Medulla oblongata (tissue), 1 donor: ENCODE measurements at regions not wholly inside any gene's neighbourhood (a gene's known extent, or its start where the extent isn't known, plus 50 kb on each side); places are given as distances from the start of the nearest gene placed in this dataset.
"Not testable (repeated sequence)": the region's sequence is repeated elsewhere in the genome, so short reads cannot be mapped to it uniquely, and the experiment has no call there.

Source experiments
- DNase-seq: peaks from one replicate; pipeline ENCODE4 v3.0.0-alpha.2; 2015; ENCODE audit errors: extremely low spot score

DNA sequence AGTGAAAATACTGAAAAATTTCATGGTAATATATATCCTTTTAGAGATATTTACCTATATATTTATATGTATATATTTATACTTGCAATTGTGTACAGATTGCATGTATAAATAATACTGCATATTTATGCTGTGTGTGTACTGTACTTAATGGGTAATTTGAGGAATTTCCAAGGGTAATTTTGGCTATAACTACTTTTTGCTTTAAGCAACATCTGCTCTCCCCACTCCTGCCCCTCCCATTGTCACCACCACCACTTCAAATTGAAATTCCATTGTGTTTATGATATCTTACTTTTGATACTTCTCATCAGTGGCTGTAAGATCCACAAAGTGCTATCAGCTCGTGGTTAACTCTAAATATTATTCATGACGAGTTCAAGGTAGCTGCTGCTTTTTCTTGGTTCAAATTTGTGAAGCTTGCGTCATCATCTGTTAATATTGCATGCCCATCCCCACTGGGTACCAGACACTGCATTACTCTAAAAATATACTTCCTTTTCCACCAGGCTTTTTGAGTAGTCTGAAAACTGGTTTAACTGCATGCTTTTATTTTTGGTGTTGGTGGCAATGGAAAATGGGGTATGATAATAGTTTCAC, 91.7 kb upstream of the MITF start:
- no peak for DNase-seq

DNA sequence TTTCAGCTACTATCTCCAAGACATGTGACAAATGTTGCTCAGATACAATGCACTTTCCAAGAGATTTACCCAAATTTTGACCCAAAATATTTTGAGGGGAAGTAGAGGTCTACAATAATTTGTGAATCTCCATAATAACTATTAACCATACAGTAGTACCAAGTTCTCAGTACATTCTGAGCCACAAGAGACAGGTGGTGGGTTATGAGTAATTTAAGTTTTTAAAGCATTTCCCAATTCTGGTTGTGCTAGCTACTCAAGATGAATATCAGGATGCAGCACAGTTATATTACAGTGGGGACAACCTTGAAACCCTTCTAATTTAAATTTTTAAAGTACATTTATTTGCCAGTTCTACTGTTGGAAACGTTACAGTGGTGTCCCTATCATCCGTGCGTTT, 92.2 kb upstream of the MITF start:
- no peak for DNase-seq

DNA sequence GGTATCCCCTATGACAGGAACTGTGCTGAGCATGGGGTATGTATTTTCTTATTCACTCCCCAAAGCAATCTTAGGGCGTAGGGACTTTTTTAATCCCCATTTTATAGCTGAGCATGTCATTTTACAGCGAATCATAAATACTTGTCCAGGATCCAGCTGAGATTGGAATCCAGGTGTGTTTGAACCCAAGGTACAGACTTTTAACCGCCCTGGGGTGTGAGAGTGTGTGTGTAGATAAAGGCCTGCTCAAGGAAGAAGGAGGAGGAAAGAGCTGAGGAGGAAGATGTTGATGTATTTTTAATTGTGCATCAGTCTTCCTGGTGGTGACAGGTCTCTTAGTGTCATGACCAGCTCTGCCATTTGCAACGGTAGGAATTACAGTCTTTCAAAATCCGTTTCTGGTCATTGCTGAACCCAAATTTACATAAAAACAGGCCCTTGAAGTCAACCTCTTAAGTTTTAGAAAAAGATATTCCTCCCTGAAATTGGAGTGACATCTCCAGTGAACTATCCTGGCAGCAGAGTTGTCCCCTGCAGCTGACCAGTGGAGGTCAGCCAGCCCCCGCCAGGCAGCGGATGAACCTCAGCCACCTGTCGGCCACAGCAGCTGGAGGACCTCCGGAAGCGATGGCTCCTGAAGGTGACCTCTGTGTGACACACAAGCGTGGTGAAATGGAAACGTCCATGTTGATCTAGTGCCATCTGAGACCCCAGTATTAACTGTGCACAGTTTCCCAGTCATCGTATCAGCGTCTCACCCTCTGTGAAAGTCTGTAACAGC, 92.8 kb upstream of the MITF start:
- no peak for DNase-seq

DNA sequence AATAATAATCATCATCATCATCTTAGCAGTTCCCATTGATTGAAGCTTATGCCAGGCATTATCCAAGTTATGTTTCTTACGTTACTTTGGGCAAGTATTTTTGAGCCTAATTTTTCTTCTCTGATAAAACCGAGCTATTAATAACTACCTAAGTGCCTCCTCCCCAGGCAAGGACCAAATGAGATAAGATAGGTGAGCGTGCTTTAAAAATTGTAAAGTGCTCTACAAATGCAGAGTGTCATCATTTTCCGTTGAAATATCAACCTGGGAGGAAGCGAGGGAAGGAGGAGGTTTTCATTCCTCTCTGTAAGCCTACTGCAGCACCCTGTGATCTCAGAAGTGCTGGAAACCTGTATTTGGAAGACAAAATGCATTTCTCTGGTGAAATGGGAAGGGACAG, 96.7 kb upstream of the MITF start:
- DNase-seq: no peak

DNA sequence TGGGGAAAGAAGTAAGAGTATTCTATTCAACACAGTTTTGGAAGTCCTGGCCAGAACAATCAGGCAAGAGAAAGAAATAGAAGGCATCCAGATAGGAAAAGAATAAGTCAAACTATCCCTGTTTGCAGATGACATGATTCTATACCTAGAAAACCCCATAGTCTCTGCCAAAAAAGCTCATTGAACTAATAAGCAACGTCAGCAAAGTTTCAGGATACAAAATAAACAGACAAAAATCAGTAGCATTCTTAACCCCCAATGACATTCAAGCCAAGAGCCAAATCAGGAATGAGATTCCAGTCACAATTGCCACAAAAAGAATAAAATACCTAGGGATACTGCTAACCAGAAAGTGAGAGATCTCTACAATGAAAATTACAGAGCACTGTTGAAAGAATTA, 99.4 kb upstream of the MITF start:
- DNase-seq: no peak

DNA sequence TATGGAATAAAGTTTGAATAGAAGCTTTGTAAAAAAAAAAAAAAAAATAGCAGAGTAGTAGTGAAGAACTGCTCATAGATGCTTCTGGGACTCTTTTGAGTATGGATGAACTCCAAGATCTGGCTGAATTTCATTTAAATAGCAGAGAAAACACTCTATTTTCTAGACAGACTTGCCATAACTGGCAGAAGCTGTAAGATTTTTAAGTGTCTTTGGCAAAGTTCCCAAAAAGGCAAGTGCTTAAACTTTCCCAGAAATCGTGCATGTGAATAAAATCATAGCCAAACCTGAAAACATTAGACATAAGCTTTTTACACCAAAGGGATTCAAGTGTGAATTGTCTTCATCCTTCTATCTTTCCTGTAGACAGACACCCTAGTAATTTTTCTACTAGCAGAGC, 110.3 kb upstream of the MITF start:
- DNase-seq: no peak

DNA sequence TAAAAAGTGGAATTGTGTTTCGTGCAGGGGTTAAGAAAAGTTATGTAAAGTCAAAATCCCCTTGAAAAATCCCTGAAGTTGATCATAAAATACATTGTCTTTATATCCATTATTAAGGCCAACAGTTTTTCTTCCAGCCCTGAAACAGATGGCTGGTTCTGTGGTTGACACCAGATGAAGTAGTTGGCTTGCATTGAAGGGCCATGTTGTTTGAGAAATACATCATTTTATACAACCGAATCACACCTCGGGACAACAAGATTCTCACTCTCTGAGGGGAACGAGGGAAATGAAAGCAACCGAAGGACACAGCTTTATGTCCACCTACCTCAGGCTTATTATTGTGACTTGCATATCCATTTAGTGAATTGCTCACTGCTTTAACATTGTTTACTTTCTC, 126.0 kb upstream of the MITF start:
- DNase-seq: no peak

DNA sequence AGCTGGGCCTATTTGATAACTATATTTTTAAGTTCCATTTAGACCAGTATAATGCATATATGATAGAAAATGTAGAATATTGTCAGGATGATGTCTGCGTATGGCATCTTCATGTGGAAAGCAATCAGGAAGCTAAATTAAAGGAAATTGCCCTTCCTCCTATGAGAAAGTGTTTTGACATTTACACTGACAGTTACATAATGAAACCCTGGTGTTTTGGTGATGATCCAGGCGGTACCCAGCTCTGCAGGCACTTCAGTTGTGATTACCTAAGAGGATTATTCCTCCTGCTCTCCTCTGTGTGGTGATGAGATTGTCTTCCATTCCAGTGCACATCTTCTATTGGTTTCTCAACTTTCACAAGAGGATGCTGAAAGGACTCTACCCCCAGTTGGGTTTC, 126.5 kb upstream of the MITF start:
- DNase-seq: no peak

DNA sequence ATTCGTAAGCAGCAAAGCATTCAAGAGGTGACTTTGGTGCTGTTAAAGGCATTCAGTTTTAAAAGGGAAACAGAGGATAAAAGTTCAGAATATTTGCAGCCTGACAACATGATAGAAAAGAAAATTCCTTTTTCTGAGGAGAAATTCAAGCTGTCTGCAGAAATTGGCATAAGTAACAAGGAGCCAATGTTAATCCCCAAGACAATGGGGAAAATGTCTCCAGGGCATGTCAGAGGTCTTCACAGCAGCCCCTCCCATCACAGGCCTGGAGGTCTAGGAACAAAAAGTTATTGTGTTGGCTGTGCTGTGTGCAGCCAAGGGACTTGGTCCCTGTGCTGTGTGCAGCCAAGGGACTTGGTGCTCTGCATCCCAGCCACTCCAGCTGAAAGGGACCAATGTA, 129.7 kb upstream of the MITF start:
- DNase-seq: not testable (repeated sequence)

DNA sequence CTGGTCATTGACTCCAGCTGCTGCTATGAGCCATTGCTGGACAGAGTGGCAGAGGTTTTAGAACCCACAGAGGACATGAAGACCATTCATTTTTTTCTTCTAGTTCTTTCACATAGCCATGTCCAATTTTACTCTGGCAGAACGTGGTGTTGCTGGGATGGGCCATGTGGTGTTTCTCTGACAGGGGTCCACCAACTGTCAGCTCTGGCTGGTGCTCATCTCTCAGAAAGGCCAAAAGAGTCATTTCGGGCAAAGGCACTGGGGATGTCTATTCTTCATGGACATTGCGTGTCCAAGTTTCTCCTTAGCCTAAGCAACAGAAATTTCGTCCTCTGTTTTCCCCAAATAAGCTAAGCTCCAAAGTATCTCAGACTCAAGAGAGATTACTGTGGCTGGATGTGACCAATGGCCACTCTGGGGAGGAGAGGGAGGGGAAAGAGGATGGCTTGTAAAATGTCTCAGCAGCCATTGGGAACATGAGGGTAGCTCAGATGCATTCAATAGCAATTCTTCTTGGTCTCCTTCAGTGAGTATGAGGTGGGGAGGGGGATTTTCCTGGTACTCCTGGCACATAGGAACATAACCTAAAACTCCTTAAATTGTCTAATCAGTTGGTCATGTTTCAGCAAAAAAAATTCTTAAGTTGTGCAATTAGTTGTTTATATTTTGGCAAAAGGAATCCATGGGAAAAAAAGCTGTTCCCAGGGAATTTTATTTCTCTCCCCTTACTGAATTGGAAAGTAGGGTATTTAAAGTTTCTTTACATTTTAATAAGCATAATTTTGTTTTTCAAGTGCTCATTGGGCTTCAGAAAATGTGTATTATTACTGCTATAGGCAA, 131.6 kb upstream of the MITF start:
- no peak for DNase-seq

DNA sequence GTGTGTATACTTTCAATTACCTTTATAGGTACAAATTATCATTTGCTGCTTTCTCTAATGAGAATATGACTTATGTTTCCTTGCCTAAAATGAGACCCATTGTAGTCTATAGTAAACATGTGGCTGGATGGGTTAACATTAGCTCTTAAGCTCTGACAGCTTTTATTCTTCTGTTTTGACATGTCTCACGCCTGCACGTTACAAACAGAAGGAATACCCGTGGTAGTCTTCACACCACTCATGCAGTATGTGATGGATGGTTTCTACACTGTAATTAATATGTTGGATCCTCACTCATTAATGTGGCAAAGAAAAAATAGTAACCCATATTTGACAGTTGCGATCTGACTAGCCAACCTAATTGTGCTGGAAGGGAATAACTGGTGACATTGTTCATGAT, 133.4 kb upstream of the MITF start:
- DNase-seq: no peak

DNA sequence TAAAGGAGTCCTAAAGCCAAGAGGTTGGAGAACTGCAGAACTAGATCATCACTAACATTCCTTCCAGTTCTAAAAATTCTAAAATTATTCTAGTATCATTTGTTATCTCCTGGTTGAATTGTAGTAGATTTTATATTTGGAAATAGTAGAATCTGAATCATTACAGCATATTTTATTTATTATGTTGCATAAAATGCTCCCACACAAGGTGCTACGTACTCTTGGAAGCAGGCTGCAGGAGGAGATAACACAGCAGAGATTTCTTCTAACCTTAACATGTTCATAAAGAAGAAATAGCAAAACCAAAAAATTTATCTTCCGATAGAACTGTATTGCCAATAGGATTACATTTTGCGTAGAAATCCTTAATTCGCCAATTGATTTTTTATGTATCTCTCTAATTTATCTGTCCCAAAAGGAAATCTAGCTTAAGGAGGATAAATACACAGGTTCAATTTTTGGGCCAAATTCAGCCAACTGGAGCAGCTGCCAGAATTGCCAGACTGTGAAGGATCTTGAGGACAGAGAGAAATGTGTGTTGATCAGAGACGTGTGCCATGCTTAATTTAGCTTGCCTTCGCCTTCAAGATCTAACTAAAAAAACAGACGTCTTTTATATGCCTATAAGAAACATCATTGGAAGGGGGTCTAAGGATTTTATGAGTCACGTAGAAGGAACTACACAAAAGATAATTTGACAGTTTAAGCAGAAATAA, 134.4 kb upstream of the MITF start:
- no peak for DNase-seq

DNA sequence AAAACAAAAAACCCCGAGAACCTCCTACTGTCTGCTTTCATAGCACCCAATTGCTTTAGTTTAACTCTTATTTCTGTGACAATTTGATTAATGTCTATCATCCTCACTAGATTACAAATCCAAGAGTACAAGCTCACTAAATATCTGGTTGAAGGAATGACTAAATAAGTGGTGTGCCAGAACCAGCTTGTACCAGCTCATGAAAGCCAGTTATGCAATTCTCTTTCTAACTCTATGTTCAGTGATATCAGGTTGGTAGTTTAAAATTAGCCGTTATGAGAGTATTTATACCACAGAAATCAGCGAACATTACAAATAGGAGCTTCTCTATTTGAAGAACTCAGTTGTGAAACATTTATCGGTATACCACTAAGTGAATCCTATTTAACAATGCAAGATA, 137.2 kb upstream of the MITF start:
- DNase-seq: no peak

DNA sequence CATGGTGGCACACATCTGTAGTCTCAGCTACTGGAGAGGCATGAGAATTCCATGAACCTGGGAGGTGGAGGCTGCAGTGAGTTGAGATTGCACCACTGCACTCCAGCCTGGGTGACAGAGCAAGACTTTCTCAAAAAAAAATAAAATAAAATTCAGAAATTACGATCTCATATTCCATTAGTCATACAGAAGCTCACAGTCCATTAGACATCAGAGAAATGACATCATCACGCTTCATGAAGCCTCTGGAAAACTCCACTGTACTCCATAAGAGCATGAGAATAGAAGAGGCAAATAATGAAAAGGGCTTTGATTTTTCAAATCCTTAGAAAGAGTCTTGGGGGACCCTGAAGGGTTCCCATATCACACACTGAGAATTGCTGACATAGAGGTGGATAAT, 145.0 kb upstream of the MITF start:
- DNase-seq: no peak

DNA sequence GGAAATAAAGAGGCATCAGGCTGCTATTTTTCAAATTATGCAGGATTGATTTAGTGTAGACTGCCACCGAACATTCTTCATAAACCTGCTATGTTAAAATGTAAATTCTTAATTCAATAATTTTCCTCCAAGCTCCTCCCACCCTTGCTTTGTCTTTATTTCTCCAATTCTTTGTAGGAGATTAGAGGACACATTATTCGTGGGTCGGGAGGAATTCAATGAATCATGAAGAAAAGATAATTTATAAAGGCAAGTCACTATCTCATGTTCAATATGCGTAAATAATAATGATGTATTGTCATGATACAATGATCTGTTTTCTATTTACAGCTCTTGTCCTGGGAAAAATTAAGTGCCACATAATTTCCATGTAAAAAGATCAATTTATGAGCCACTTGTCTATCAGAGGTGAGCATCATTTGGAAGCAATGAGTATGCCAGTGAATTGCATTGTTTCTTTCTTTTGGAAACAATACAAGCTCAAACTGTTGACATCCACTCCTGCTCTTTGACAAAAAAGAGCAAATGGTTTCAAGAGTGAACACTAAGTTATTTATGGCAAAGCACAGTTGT, 148.0 kb upstream of the MITF start:
- no peak for DNase-seq

DNA sequence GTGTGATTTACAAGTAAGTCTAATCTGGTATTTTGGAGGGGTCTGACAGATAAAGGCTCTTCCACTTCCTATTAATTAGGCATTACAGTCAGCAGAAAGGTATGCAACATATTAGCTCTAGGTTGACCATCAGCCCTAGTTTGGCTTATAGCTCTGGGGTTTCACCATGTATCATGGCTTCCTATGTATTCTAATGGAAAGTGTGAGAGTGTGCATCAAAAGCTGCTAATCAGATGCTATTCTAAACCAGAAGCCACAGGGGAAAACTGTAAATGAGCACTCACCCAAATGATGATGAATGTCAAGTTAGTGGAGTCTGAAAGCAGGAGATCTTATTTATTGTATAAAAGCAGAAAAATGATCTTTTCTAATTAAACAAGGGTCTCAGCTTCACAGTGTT, 149.2 kb upstream of the MITF start:
- DNase-seq: no peak

DNA sequence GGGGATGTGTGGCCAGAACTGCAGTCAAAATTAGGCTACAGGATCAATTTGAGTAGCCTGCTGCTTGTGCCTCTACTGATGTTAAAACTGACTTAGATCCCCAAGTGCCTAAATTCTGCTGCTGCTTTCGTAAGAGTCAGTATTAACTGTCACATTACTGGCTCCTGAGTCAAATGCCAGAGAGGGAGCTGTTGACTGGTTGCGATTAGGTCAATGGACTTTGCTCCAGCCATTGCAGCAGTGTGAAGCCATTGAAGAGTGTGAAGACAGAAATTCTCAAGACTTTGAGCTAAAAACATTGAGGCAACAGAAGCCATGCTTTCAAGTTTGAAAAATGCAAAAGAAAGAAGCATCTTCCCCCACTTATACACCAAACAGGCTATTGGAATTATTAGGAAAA, 151.1 kb upstream of the MITF start:
- no peak for DNase-seq

DNA sequence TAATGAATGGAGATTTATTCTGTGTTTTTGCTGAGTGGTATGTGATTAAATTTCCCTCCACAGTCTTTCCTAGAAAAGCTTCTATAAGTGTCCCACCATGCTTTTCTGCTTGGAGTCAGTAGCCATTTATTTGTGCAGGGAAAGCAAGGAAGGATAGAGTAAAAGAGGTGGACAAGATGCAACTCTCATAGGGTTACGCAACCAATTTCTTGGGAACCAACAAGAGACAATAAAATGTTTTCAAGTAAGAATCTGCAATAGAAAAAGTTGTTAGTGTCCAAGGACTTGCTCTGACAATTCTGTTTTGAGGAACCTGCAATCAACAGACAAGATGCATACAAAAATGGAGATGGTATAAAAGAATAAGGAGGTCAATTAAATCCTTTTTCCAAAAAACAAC, 153.8 kb upstream of the MITF start:
- no peak for DNase-seq

DNA sequence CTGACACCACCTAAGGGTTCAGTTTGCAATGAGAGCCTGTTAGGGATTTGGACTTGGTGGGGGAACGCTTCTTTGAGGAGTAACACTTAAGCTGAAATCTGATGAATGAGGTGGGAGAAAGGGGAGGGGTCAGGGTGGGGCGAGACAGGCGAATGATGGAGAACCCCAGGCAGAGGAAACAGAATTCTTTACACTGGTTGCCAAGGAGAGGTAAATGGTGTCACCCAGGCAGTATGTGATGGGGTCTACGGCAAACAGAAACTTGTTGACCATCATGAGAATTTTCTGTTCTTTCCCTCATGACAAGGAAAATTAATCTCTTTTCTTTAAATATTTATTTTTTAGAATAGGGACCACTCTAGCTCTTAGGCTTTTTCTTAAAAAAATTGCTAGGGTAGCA, 157.2 kb upstream of the MITF start:
- no peak for DNase-seq

DNA sequence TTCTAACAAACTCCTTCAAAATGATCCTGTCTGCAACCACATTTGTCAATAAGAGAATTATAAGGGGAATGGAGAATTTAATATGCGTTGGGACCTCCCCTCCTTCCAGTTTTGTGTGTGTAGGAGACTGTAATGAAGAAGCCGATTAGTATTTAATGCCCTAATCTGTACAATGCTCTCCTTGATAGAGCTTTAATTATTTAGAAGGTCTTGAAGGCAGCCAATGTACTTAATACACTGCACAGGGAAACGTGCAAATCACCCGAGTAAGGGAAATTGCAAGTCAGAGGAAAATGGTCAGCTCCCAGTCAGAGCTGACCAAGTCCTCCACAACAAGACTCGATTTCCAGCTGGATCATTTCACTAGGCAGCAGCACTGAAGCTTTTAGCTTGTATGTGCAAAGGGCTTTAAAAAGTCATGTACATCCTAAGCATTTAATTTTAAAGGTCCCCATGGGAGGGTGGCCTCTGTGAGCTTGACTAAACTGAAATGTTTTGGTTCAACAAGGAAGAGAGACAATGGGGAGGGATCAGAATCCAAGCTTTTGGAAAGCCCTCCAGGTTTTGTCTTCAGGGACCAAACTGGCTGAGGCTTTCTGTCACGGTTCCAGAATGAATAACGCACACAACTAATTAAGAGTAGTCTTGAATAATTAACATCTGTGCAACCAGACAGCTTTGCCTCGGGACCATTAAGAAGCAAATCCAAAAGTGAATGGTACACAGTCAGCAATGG, 159.8 kb upstream of the MITF start:
- no peak for DNase-seq

DNA sequence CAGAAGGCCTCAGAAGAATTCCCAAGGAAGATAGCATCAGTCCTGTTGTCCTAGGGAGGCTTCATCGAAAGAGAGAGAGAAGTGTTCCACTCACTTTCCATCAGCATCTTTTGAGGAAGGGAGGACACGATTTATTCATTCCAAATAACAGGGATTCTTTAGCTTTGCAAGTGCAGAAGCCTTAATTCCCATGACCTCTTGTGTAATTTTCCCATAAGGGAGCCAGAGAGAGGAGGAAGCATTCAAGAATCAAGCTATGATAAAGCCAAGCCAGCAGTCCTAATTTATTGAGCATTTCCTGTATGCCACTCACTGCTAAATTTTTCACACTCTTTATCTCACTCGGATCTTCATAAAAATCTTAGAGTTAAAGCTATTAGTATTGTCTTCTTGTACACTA, 169.7 kb upstream of the MITF start:
- DNase-seq: no peak
